Kidney epithelial cell (primary cell): ENCODE measurements at regions not wholly inside any gene's neighbourhood (a gene's known extent, or its start where the extent isn't known, plus 50 kb on each side); places are given as distances from the start of the nearest gene placed in this dataset.

Experiments
- DNase-seq: peaks from one replicate; pipeline ENCODE4 v3.0.0-alpha.2; 2010; ENCODE audit warnings: low read depth
- H3K27me3 ChIP-seq: 2 replicates; pipeline ENCODE4 v1.6.0; 2011; ENCODE audit warnings: low read length; ENCODE audit not compliant: control insufficient read depth, insufficient read depth
- H3K36me3 ChIP-seq: 2 replicates; pipeline ENCODE4 v1.5.1; 2011; ENCODE audit warnings: low read length; ENCODE audit not compliant: control insufficient read depth, insufficient read depth
- H3K4me3 ChIP-seq: 2 replicates; pipeline ENCODE4 v1.5.1; 2011; ENCODE audit warnings: low read depth, mild to moderate bottlenecking, control low read depth, low read length
- CTCF ChIP-seq: IDR thresholded peaks from 2 replicates; pipeline ENCODE4 v1.5.1; 2011; ENCODE audit warnings: mild to moderate bottlenecking, moderate library complexity, low read length, control low read depth, inconsistent platforms; ENCODE audit not compliant: insufficient read depth, poor library complexity, severe bottlenecking

GRCh38 chr7:118114175-118114574, 69.8 kb upstream of the LSM8 start:
- H3K4me3 ChIP-seq, result no peak overlapping the region
- TF ChIP-seq CTCF, result no peak
- H3K27me3 ChIP-seq, result no peaks in the 10 kb centered on the region
- DNase-seq, result no peak
- no peaks in the 10 kb centered on the region for H3K36me3 ChIP-seq

DNA sequence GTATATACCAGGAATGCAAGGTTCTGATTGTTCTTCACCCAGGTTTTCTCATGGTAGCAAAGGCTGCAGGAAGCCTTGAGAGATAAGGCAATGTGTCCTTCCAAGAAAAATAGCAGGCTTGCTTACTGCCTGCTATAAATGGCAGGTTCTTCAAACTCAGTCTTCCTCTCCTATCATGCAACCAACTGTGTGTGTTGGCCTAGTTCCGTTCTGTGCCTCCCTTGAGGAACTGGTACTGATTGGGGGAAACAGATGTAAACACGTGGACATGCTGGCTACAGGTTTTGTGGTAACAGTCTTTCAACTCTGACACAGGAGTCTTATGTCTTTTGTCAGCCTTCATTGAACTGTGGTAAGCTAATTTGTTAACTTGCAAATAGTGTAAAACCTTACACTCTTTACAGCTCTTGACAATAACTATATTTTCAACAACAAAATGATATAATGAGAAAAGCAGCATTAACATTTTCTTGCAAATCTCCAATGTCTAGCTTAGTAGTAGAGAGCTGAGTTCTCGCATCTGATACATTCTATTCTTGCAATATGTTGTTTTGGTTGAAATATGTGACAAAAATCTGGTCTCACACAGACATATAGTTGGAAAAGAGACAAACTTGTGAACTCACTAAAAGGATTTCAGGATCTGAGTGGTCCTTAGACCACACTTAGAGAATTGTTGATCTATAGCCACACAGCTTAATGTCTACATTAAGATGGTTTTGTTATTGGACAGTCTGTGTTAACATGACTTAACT, 54.7 kb upstream of the LSM8 start:
- H3K36me3 ChIP-seq, result no peaks in the 10 kb centered on the region
- H3K27me3 ChIP-seq, result no peaks in the 10 kb centered on the region
- H3K4me3 ChIP-seq, result no peak overlapping the region
- no peak for DNase-seq
- no peak for TF ChIP-seq CTCF

DNA sequence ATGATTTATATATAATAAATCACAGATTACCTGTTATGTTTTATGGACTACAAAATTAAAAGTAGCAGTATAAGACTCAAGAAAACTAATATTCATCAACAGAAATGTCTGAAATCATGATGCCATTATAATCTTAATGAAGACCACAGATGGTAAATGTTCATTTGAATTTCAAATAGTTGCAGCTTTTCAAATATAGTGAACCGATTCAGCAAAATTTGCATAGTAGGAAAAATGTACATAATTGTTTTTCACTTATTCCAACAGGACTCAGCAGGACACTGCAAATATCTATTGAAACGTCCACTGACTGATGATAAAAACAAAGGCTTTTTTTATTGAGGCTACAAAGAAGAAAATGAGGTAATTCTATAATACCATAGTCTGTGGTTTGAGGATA, 51.2 kb upstream of the LSM8 start:
- Histone ChIP-seq H3K27me3 (no peaks in the 10 kb centered on the region), H3K36me3 (no peaks in the 10 kb centered on the region), H3K4me3 (no peak overlapping the region)
- TF ChIP-seq CTCF, result no peak
- no peak for DNase-seq
